HEK293 (cell line): ENCODE measurements at regions not wholly inside any gene's neighbourhood (a gene's known extent, or its start where the extent isn't known, plus 50 kb on each side); places are given as distances from the start of the nearest gene placed in this dataset.

ENCODE experiments used
- CTCF ChIA-PET: fragments of 350-600 bp; formaldehyde crosslinking; extraction: SDS; loops from one replicate; lab custom pipeline; 2021; ENCODE audit warnings: antibody characterized with exemption; lab: Yijun Ruan, JAX
- POLR2A ChIA-PET: fragments of 300-600 bp; formaldehyde crosslinking; extraction: SDS; loops from one replicate; lab custom pipeline; 2020; ENCODE audit warnings: antibody characterized with exemption, inconsistent platforms; lab: Yijun Ruan, JAX
- H3K27ac ChIP-seq: fragments of 200-500 bp; sonication (Bioruptor generic); 2 replicates; pipeline ENCODE4 v1.5.1; 2014; ENCODE audit warnings: low read depth, low read length, control low read depth, inconsistent platforms; ENCODE audit errors: extremely low read depth
- H3K36me3 ChIP-seq, 2 experiments: fragments of 200-500 bp in 1 of 2; sonication (Bioruptor generic) in 1 of 2; 1 replicate in 1 of 2; 2 replicates in 1 of 2; pipeline ENCODE4 v1.5.1; 2014 to 2017; ENCODE audit warnings: inconsistent platforms in 2 of 2, low read length in 2 of 2; ENCODE audit not compliant: control insufficient read depth in 2 of 2, insufficient read depth in 1 of 2
- H3K4me1 ChIP-seq: fragments of 200-500 bp; sonication (Bioruptor generic); 2 replicates; pipeline ENCODE4 v1.5.1; 2014; ENCODE audit warnings: mild to moderate bottlenecking, low read length, inconsistent platforms; ENCODE audit not compliant: control insufficient read depth, insufficient read depth
- H3K4me3 ChIP-seq: 2 replicates; pipeline ENCODE4 v1.5.1; 2011; ENCODE audit warnings: low read depth, mild to moderate bottlenecking, control low read depth, low read length, moderate library complexity
- H3K9me3 ChIP-seq: fragments of 200-500 bp; sonication (Bioruptor generic); 2 replicates; pipeline ENCODE4 v1.5.1; 2014; ENCODE audit warnings: low read depth, low read length, inconsistent platforms; ENCODE audit not compliant: control insufficient read depth, insufficient read depth
- GFI1B ChIP-seq: fragments of 450-650 bp; formaldehyde crosslinking; IDR thresholded peaks from 2 replicates; pipeline ENCODE4 v1.5.1; 2016; ENCODE audit warnings: missing biosample characterization, missing genetic modification characterization
- HOXA7 ChIP-seq: sonication (generic); formaldehyde crosslinking; IDR thresholded peaks from 2 replicates; pipeline ENCODE4 v1.8.1; 2022; ENCODE audit warnings: missing genetic modification reagents, borderline replicate concordance
- KLF7 ChIP-seq: fragments of 450-650 bp; formaldehyde crosslinking; IDR thresholded peaks from 2 replicates; pipeline ENCODE4 v1.5.1; 2016; ENCODE audit warnings: missing biosample characterization, missing genetic modification characterization, borderline replicate concordance
- PRDM4 ChIP-seq: fragments of 450-650 bp; formaldehyde crosslinking; IDR thresholded peaks from 2 replicates; pipeline ENCODE4 v1.5.1; 2017; ENCODE audit warnings: missing biosample characterization, missing genetic modification characterization
- SP2 ChIP-seq: fragments of 450-650 bp; formaldehyde crosslinking; IDR thresholded peaks from 2 replicates; pipeline ENCODE4 v1.5.1; 2016; ENCODE audit warnings: missing biosample characterization, missing genetic modification characterization
- WT1 ChIP-seq: fragments of 450-650 bp; formaldehyde crosslinking; IDR thresholded peaks from 2 replicates; pipeline ENCODE4 v1.5.1; 2016; ENCODE audit warnings: missing biosample characterization, missing genetic modification characterization
- ZBTB21 ChIP-seq: fragments of 450-650 bp; formaldehyde crosslinking; IDR thresholded peaks from 2 replicates; pipeline ENCODE4 v1.5.1; 2017; ENCODE audit warnings: missing biosample characterization, missing genetic modification characterization
- ZBTB49 ChIP-seq: fragments of 450-650 bp; formaldehyde crosslinking; IDR thresholded peaks from 2 replicates; pipeline ENCODE4 v1.5.1; 2016; ENCODE audit warnings: missing biosample characterization, missing genetic modification characterization, low read depth
- ZNF138 ChIP-seq: fragments of 450-650 bp; formaldehyde crosslinking; IDR thresholded peaks from 2 replicates; pipeline ENCODE4 v1.5.1; 2016; ENCODE audit warnings: missing biosample characterization, missing genetic modification characterization, borderline replicate concordance
- ZNF157 ChIP-seq: fragments of 450-650 bp; formaldehyde crosslinking; IDR thresholded peaks from 2 replicates; pipeline ENCODE4 v1.5.1; 2016; ENCODE audit warnings: missing biosample characterization, missing genetic modification characterization
- ZNF169 ChIP-seq: fragments of 450-650 bp; formaldehyde crosslinking; IDR thresholded peaks from 2 replicates; pipeline ENCODE4 v1.5.1; 2016; ENCODE audit warnings: missing biosample characterization, missing genetic modification characterization
- ZNF23 ChIP-seq: fragments of 450-650 bp; formaldehyde crosslinking; IDR thresholded peaks from 2 replicates; pipeline ENCODE4 v1.5.1; 2016; ENCODE audit warnings: missing biosample characterization, missing genetic modification characterization, borderline replicate concordance
- ZNF266 ChIP-seq: fragments of 450-650 bp; formaldehyde crosslinking; IDR thresholded peaks from 2 replicates; pipeline ENCODE4 v1.5.1; 2016; ENCODE audit warnings: missing biosample characterization, missing genetic modification characterization, low read depth
- ZNF292 ChIP-seq: fragments of 450-650 bp; formaldehyde crosslinking; IDR thresholded peaks from 2 replicates; pipeline ENCODE4 v1.5.1; 2016; ENCODE audit warnings: low read depth, missing biosample characterization, missing genetic modification characterization, borderline replicate concordance
- ZNF366 ChIP-seq: fragments of 450-650 bp; formaldehyde crosslinking; conservative IDR thresholded peaks from 2 replicates; pipeline ENCODE4 v1.5.1; 2016; ENCODE audit warnings: missing biosample characterization, missing genetic modification characterization
- ZNF473 ChIP-seq: fragments of 450-650 bp; formaldehyde crosslinking; IDR thresholded peaks from 2 replicates; pipeline ENCODE4 v1.5.1; 2017; ENCODE audit warnings: missing biosample characterization, missing genetic modification characterization
- ZNF548 ChIP-seq: fragments of 450-650 bp; formaldehyde crosslinking; IDR thresholded peaks from 2 replicates; pipeline ENCODE4 v1.5.1; 2016; ENCODE audit warnings: missing biosample characterization, missing genetic modification characterization
- ZNF623 ChIP-seq: fragments of 450-650 bp; formaldehyde crosslinking; IDR thresholded peaks from 2 replicates; pipeline ENCODE4 v1.5.1; 2016; ENCODE audit warnings: missing biosample characterization, missing genetic modification characterization
- ZNF629 ChIP-seq: fragments of 450-650 bp; formaldehyde crosslinking; IDR thresholded peaks from 2 replicates; pipeline ENCODE4 v1.5.1; 2017; ENCODE audit warnings: missing biosample characterization, missing genetic modification characterization
- ZNF777 ChIP-seq: fragments of 450-650 bp; formaldehyde crosslinking; IDR thresholded peaks from 2 replicates; pipeline ENCODE4 v1.5.1; 2017; ENCODE audit warnings: missing biosample characterization, missing genetic modification characterization, borderline replicate concordance
- TF ChIP-seq, protein P1 (sequence below): fragments of 450-650 bp; formaldehyde crosslinking; IDR thresholded peaks from 2 replicates; pipeline ENCODE4 v1.5.1; 2016; ENCODE audit warnings: missing biosample characterization, missing genetic modification characterization, low read depth
- TF ChIP-seq, protein P2 (sequence below): fragments of 450-650 bp; formaldehyde crosslinking; IDR thresholded peaks from 2 replicates; pipeline ENCODE4 v1.5.1; 2016; ENCODE audit warnings: missing biosample characterization, missing genetic modification characterization

- Histone ChIP-seq H3K4me3 (no peak overlapping the region), H3K9me3 (no peaks in the 10 kb centered on the region), H3K36me3 (no peaks in the 10 kb centered on the region), H3K27ac (no peak overlapping the region), H3K4me1 (no peaks in the 10 kb centered on the region; the same call in 1 of the 2 replicates)
- no peak for TF ChIP-seq SP2 (tag by site-specific recombination)
- TF ChIP-seq, protein P1, sequence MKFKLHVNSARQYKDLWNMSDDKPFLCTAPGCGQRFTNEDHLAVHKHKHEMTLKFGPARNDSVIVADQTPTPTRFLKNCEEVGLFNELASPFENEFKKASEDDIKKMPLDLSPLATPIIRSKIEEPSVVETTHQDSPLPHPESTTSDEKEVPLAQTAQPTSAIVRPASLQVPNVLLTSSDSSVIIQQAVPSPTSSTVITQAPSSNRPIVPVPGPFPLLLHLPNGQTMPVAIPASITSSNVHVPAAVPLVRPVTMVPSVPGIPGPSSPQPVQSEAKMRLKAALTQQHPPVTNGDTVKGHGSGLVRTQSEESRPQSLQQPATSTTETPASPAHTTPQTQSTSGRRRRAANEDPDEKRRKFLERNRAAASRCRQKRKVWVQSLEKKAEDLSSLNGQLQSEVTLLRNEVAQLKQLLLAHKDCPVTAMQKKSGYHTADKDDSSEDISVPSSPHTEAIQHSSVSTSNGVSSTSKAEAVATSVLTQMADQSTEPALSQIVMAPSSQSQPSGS: peak; percentile 90
- peak; percentile 79 for TF ChIP-seq ZNF629 (tag by site-specific recombination)
- TF ChIP-seq ZBTB21 (tag by site-specific recombination): peak; percentile 76
- ChIA-PET CTCF (interaction anchor here (0.7 to 1.0 kb wide), 2 partner anchors 35 to 283 kb away, joined by 3 read pairs; no protein-coding TSS in a partner anchor), POLR2A (no interaction called here)
Measured at GRCh38 chr7:42457663-42458062, 220.7 kb upstream of the GLI3 start.

DNA sequence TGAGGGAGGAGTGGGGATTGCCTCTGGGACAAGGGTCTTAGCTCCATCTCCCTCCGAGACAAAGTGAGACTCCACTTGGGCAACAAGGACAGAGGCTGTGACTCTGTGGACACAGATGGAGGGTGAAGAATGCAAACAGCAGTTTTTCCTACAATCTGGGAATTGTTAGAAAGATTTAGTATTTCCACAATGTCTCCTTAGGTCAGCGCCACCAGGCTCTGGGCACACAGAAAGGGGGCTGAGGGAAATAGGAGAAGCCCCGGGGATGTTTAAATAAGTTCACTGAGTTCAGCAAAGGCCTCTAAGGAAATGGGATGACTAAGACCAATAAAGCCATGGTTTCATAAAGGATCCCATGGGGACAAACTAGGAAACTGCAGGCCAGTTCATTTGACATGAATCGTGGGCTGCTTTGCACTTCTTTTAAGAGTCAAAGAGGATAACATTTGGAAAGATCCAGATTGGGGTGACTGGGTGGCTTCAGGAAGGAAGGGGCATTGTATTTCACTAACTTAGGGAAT lies 219.8 kb upstream of the GLI3 start:
- POLR2A ChIA-PET: no interaction called here
- no peaks in the 10 kb centered on the region for H3K9me3 ChIP-seq
- no peak for TF ChIP-seq ZNF169
- no peak for TF ChIP-seq ZNF366 (tag by site-specific recombination)
- no peak for TF ChIP-seq ZNF157 (tag by site-specific recombination)
- no peak for TF ChIP-seq ZBTB49 (tag by site-specific recombination)
- no peak for TF ChIP-seq ZNF266 (tag by site-specific recombination)
- TF ChIP-seq ZNF23 (tag by site-specific recombination): no peak
- TF ChIP-seq ZNF623: no peak
- no peak for TF ChIP-seq ZNF138 (tag by site-specific recombination)
- no peak for TF ChIP-seq ZNF777 (tag by site-specific recombination)
- TF ChIP-seq ZNF548 (tag by site-specific recombination): no peak
- TF ChIP-seq KLF7 (tag by site-specific recombination): no peak
- no peak for TF ChIP-seq ZNF292 (tag by site-specific recombination)
- TF ChIP-seq WT1 (tag by site-specific recombination): no peak
- TF ChIP-seq, all 188 proteins: peak for 0
- H3K36me3 ChIP-seq: no peaks in the 10 kb centered on the region
- CTCF ChIA-PET: no interaction called here
- H3K27ac ChIP-seq: no peak overlapping the region
- H3K4me3 ChIP-seq: no peak overlapping the region
- H3K4me1 ChIP-seq: no peaks in the 10 kb centered on the region; the same call in 1 of the 2 replicates

DNA sequence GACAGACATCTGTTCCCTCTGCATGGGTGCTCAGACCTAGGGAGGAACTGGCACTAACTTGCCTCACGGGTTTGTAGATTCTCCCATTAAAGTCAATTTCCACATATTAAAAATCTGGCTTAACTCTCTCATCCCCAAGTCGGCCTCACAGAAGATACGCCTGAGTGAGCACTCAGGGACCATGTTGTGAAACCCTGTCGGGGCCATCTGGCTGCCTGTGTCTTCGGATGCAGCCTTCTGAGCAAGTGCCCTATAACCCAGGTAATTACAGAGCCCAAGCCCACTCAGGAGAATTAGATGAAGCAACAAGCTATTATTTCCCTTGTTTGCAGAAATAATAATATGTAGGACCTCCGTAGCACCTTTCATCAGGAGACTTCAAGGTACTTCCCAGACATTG lies 219.3 kb upstream of the GLI3 start:
- no peaks in the 10 kb centered on the region; the same call in 1 of the 2 replicates for H3K4me1 ChIP-seq
- H3K9me3 ChIP-seq: no peaks in the 10 kb centered on the region
- POLR2A ChIA-PET: no interaction called here
- no peaks in the 10 kb centered on the region for H3K36me3 ChIP-seq
- H3K27ac ChIP-seq: no peak overlapping the region
- CTCF ChIA-PET: interaction anchor here (0.5 kb wide), 1 partner anchor 441 kb away, joined by 4 read pairs; no protein-coding TSS in a partner anchor
- H3K4me3 ChIP-seq: no peak overlapping the region
- no peak for TF ChIP-seq ZNF473 (tag by site-specific recombination)
- TF ChIP-seq, protein P2, sequence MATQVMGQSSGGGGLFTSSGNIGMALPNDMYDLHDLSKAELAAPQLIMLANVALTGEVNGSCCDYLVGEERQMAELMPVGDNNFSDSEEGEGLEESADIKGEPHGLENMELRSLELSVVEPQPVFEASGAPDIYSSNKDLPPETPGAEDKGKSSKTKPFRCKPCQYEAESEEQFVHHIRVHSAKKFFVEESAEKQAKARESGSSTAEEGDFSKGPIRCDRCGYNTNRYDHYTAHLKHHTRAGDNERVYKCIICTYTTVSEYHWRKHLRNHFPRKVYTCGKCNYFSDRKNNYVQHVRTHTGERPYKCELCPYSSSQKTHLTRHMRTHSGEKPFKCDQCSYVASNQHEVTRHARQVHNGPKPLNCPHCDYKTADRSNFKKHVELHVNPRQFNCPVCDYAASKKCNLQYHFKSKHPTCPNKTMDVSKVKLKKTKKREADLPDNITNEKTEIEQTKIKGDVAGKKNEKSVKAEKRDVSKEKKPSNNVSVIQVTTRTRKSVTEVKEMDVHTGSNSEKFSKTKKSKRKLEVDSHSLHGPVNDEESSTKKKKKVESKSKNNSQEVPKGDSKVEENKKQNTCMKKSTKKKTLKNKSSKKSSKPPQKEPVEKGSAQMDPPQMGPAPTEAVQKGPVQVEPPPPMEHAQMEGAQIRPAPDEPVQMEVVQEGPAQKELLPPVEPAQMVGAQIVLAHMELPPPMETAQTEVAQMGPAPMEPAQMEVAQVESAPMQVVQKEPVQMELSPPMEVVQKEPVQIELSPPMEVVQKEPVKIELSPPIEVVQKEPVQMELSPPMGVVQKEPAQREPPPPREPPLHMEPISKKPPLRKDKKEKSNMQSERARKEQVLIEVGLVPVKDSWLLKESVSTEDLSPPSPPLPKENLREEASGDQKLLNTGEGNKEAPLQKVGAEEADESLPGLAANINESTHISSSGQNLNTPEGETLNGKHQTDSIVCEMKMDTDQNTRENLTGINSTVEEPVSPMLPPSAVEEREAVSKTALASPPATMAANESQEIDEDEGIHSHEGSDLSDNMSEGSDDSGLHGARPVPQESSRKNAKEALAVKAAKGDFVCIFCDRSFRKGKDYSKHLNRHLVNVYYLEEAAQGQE (tag by site-specific recombination): no peak
- no peak for TF ChIP-seq HOXA7 (CRISPR knock-in tag)
- no peak for TF ChIP-seq PRDM4 (tag by site-specific recombination)
- TF ChIP-seq GFI1B (tag by site-specific recombination): no peak
